GM19240 (cell line): ENCODE measurements at regions not wholly inside any gene's neighbourhood (a gene's known extent, or its start where the extent isn't known, plus 50 kb on each side); places are given as distances from the start of the nearest gene placed in this dataset.

Source experiments
- DNase-seq: peaks from one replicate; pipeline ENCODE4 v3.0.0; 2011; ENCODE audit warnings: low spot score; ENCODE audit not compliant: insufficient read length

DNA sequence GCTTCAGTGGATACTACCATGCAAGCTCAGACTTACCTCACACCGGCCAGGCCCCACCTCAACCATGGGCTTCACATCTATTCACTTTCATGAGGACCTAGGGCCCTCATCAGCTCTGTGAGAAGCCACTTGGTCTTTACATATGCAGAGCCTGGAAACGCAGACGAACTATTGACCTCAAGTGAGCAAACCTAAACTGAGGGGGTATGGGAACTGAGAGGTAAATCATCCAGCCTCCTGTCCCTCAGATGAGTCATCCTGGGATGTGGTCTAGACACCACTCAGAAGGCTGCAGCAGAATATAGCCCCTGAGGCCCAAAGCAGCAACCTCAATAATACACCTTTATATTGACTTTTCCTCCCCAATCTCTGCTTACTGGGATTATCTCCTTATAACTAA lies 578.0 kb downstream of the INSC start:
- no peak for DNase-seq

DNA sequence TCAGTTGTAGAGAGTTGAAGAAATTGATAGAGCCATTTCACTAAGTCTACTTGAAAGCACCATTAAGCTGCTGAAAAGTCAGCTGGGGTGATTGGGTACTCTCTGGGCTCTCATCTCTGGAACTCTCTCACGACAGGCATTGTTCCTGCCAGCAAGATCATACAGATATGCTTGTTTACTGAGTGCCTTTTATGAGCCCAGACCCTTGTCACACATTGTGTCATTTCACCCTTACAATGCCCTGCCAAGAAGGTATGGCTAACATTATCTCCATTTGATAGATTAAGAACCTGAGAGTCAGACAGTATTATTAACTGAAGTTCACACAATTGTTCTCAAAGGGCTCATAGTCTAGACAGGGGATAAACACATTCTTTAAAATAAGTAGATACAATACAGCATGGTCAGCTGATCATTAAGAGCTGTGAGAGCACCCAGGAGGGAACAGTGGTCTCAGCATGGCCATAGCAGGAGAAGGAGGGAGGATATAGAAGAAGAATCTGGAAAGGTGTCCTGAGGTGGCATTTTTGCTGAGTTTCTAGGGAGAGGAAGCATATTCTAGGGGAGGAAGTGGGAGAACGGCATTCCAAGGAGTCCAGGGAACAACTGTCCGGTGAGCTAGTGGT lies 580.5 kb downstream of the INSC start:
- no peak for DNase-seq

DNA sequence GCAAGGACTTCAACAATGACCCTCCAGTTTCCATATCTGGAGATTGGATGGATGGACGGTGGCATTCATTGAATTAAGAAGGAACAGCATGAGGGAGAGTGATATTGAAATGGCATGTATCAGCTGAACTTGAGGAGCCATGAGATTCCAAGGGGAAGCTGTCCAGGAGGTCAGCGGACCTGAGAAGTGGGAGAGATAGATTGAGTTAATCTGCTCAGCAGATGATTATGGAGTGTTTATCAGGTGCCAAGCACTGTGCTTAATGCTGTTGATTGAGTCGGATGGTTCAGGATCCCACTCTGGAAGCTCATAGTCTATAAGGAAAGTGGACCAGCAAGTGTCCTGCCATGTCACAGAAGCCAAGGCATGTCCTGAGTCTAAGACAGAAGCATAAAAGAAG lies 581.3 kb downstream of the INSC start:
- no peak for DNase-seq

DNA sequence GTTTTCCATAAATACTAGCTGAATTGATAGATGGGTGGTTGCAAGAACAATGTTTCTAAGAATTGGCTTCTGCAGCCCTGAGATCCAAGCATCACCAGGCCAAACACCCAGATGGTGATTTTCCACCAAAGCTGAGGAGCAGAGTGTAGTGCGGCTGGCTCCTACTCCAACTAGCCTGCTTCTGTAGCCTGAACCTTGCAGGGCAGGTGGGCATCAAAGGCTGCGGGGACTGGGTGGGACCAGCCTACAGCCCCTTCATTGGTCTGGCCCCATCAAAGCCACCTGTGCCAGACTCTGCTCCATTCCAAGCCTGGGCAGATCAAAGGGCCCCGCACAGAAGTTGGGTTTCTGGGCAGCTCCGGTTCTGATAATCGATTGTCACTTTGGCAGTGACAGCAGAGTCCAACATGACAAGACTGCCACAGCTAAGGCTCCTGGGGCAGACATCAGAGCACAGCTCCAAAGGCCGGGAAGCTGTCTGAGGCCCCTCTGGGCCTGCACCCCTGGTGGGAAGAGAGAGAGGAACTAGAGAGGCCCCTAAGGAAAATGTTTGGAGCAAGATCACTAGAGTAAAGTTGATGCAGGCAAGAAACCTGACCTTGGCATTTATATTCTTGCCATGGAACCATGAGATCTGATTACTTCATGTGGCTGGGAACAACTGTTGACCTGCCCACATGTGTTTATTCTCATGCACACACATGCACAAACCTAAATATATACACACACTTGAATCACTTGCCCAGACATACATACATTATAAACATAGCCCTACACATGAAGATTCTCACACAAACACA lies 582.9 kb downstream of the INSC start:
- no peak for DNase-seq

DNA sequence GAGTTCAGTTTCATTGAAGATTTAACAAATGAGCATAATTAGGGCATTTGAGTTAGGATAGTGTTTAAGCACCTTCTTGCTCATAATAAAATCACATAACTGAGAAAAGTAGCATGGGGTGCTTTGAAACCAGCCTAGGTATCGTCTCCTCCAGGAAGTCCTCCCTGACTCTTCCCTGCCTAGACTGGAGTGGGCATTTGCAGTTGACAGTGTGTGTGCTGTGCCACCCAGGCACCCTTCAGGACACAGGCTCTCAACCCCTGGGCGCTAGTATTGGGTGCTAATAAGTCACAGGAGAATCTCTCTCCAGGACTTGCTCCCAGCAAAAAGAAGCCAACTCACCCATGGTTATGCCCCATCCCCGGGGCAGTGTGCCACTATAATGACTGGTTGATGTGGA lies 584.1 kb downstream of the INSC start:
- DNase-seq: no peak

DNA sequence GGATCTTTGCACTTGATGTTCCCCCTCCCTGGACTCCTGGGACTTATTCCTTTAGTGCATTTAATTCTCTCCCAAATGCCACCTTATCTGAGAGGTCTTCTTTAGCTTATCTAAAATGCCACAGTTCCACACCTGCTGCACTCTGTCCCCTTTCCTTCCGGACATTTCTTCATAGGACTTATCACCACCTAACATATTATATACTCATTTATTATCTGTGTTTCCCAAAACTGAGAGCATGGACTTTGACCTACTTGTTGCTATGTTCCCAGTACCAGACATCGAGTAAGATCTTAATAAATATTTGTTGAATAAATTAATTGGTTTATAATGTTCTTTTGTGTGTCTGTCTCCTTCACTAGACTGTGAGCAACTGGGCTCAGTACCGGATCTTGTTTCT lies 585.3 kb downstream of the INSC start:
- no peak for DNase-seq

DNA sequence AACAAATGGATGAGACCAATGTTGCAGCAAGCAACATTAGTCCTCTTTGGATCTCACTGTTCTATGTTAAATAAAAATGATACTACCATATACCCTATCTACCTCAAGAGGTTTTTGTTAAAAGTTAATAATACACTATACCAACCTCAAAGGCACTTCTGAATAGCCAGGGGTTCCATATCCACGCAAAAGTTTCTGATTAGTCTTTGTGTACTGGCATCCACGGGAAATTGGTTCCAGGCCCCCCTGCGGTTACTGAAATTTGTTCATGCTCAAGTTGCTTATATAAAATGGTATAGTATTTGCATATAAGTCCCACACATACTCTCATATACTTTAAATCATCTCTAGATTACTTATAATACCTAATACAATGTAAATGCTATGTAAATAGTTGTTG lies 585.7 kb downstream of the INSC start:
- DNase-seq: no peak

DNA sequence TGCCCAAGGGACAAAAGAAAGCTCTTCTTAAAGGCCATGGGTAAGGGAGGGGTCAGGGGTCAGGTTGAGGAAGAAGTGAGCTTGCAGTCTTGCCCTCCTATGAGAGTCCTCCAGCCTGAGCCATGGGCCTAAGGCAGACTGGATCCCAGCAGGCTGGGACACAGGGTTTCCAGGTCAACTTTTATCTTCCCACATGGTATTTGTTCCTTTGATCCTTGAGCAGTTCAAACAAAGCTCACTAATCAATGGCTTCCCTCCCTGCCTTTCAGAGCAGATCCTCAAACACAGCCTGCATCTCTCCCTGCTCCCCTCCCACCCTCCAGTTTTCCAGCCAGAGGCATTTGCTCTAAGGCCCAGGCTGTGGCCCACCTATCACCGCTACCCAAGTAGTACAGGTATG lies 589.3 kb downstream of the INSC start:
- no peak for DNase-seq

DNA sequence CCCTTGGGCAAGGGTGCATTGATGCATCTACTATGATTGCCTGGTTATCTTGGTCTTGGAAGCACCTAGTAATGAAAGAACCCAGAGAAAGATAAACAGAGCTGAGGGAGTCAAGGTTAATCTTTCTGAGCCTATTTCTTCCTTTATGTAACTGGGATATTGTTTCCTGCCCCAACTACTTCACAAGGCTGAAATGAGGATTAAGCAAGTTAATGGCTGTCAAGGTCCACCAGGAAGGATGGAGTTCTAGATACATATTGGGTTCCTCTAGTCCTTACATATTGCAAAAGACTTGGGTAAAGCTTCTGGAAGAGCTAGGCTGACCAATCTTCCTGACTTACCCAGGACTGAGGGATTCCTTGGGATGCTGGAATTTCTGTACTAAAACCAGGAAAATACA lies 589.8 kb downstream of the INSC start:
- no peak for DNase-seq

DNA sequence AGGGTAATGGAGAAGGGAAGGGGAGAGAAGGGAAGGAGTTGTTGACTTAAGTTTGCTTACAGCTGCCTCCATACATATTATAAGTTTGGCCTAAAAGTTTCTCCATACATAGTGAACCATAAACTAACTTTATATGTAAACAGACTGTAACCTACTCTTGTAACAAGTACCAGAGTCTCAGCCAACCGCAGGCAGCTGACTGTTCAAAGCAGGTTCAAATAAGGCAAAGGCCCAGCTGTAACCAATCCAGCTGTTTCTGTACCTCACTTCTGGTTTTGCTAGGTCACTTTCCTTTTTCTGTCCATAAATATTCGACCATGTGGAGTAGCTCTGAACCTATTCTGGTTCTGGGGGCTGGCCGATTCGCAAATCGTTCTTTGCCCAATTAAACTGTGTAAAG lies 591.2 kb downstream of the INSC start:
- DNase-seq: no peak

DNA sequence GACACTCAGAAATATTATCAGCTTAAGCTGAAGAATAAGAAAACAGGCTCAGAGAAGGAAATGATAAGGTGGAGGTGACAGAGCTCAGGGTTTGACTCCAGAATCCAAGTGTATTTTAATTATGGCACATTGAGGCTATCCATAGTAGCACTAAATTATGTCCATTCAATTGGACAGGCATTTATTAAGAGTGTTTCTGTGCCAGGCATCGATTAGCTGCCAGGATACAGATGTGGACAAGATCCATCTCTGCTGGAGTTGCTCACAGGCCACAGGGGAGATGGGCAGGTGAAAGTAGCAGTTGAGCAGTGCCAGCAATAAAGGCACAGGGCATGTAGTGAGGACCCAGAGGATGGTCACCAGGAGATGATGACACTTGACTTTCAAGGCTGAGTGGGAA lies 592.5 kb downstream of the INSC start:
- no peak for DNase-seq

DNA sequence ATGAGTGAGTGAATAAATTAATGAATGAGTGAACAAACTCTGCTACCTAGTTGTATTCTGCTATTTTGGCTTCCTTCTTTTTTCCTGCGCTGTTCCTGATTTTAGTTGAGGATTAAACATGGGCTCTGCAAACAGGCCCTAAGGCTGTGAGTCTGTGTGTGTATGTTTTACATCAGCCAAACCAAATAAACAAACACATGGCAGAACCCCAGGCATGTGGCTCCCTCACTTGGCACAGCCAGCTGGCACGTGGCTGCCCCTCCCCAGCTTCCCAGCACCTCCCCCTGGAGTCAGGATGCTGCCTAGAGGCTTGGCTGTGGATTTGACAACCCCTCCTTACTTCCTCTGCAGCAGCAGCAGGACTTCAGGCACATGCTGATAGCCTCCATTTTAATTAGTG lies 593.2 kb downstream of the INSC start:
- no peak for DNase-seq

DNA sequence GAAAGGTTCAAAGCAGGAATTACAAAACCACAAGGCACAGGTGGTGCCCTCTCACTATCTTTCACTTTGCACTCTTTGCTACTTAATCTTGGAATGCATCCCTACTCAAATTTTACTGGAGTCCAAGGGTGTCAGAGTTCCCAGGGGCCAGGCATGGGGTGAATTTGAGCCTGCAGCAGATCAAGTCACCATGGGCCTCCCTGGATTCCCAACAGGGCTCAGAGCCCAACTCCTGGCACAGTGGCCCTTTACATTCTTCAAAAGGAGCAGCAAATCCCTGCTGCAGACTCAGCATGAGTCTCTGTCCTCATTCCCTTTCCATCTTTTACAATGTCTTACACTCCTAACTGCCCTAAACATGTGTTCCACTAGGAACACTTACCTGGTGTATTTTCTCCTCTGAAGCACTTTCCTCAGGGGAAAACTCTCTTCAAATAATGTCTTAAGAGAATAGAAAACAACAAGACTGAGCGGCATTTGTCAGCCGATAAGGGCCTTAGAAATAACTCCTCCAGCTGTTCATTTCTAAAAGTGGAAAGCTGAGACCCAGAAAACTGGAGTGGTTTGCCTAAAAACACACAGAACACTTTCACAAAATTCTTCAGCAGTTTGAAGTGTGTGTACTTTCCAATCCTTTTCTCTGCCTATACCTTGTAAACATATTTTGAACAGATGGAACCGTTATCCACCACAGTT lies 596.0 kb downstream of the INSC start:
- DNase-seq: no peak

DNA sequence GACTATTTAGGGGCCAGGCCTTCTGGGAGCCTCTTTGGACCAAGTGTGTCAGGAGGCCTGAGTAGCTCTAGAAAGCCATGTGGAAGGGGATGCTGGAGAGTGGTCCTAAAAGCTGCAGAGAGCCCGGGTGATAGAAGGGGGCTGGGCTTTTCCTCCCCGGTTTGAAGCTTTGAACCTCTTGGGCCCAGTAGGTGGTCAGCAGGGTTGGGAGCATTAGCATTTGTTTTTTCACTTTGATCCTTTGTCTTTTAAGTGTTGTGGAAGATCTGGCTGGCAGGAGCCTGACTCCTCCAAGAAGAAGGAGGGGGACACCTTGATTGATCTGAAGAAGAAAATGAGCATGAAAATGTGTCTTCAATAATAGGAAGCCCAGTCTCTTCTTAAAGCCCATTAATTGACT lies 596.6 kb downstream of the INSC start:
- no peak for DNase-seq

DNA sequence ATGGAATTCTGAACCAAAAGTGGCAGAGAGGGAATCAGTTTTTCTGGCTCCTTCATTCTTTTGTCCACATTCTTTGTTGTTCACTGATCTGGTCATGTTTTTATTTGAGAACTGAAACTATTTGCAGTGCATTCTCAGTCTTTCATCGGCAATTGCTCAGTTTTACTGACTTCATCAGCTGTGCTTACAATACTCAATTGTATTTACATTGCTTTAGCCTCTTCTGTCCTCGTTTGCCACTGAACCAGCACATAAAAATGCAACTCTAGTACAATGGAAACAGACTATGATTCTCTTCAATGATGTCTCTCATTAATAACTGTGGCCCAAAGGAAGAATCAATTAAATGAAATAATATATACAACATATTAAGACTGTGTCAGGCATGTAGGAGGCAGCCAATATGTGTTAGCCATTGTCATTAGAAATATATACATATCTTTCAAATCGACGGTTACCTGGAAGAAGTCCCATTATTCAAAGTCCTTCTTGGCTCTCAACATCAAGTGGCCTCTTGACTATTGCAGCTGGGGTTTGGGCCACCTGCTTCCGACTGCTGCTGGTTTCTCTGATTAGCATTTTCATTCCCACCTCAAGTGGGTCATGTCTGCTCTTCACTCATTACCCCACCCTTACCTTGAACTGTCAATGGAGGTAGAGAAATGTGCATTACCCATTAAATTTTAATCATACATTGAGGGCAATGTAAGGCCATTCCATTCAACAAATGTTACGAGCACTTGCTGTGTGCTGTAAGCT lies 600.1 kb downstream of the INSC start:
- no peak for DNase-seq

DNA sequence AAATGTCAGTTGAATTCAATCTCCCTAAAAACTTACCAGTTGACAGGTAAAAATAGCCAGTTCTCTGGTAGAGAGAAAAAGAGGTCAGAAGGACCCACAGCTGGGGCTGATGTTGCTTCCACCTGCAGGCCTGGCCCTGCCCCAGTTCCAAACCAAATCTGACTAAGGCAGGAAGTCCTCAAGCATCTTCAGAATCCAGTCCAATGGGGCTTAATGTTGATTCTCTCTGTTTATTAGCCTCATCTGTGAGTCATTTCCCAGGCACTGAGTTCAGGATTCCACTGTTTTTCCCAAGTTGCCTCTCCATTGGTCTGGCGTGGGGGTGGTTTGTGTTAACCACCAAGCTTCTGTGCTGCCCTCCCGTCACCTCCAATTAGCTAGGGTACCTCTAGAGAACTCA lies 601.8 kb downstream of the INSC start:
- no peak for DNase-seq

DNA sequence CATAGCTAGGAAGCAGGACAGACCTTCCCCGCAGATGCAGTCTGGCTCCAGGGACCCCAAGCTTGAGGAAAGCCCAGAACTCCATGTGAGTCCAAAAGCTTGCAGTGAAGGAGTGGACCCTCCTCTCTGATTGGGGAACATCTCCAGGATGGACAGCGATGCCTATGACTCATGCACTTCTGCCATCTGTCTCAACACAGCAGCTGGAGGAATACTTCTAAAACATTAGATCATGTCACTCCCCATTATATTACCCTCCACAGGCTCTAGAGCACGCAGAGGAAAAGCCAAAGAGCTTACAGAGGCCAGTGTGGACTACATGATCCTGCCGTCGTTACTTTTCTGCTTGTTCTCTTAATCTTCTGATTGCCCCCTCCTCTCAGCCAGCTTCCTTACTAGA lies 605.7 kb downstream of the INSC start:
- no peak for DNase-seq

DNA sequence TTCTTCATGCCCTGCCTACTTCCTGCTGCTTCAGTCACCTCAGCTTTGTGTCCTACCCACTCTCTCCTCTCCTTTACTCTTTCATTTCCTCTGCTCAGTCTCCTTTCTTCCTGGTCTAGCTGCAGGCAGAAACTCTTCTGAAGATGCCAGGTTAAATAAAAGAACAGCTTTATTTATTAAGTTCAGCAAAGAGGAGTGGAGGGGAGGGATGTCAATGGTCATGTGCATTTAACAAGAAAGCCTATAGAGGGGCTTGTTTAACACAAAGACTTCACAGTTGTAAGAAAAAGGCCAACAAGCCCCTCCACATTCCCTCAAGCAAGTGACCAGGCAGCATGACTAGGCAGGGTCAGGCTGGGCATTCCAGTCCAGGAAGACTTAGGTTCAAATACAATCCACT lies 609.2 kb downstream of the INSC start:
- no peak for DNase-seq

DNA sequence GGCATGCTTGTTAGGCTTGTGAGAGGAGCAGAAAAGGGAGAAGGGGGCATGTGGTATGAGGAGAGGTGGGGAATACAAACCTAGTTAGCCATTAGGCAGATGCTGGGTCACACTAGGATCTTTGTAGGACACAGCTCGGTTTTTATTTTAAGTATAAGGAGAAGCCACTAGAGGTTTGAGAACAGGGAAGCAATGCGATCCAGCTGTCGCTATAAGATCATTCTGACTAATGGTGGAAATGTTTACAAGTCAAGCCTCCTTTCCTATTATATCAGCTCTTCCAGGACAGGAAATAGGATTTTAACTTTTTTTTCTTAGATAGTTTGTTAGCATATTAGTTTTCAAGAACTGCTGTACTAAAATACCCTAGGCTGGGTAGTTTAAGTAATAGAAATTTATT lies 609.9 kb downstream of the INSC start:
- DNase-seq: no peak

DNA sequence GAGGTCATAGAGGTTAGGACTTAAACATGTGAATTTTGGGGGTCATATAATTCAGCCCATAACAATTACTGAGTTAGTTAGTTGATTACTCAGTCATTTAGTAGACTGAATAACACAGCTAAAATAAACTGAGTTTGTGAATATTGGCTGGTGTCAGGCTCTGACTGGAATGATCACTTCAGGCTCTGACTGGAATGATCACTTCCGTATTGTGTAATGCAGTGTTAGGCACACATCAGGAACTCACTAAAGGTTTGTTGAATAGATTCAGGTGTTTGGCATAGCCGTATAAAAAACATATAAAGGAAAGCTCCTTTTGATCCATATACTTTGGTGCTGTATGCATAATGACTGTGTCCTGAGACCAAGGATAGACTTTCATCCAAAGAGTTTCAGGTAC lies 610.5 kb downstream of the INSC start:
- no peak for DNase-seq

DNA sequence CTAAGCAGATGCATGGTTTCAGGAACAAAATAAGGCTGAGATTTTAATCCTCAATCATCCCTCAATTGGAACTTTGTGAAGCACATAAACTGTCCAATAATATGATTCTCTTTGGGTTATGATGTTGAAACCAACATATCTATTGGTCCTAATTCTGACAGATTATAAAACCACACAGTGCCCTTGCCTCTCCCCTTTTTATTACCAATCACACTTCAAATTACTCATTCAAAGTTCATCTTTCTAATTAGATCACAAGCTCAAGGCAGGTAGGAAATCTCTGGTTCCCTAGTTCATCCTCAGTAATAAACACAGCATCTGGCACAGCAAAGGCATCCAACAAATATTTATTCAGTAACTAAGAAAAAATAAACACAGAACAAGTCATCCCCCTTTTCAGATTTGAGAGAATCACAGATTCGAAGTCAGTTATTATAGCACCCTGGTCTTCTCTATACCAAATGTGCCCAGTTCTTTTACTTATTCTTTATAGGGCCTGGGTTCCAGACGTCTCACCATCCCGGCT lies 611.6 kb downstream of the INSC start:
- DNase-seq: no peak
